ENCODE measurements at regions not wholly inside any gene's neighbourhood (a gene's known extent, or its start where the extent isn't known, plus 50 kb on each side); places are given as distances from the start of the nearest gene placed in this dataset.

- TF ChIP-seq CTCF (IDR thresholded peaks at IDR 0.05), result no peak
- no peak for TF ChIP-seq POLR2AphosphoS5 (IDR thresholded peaks at IDR 0.05; ENCODE audit: low read depth, low read length)
- TF ChIP-seq SIN3A (IDR thresholded peaks at IDR 0.05; ENCODE audit: borderline replicate concordance, insufficient read depth, low read depth, low read length), result no peak
- TF ChIP-seq REST (IDR thresholded peaks at IDR 0.05; ENCODE audit: insufficient read depth in 1 of 2, low read depth in 2 of 2, low read length in 1 of 2), result no peak
Measured at GRCh38 chr4:142944565-142944964, 98.5 kb upstream of the INPP4B start.
